Esophagus squamous epithelium (tissue), 5 donors: ENCODE measurements at regions not wholly inside any gene's neighbourhood (a gene's known extent, or its start where the extent isn't known, plus 50 kb on each side); places are given as distances from the start of the nearest gene placed in this dataset.

Experiments
- DNase-seq: peaks from one replicate; lab custom pipeline; 2025; lab: John Stamatoyannopoulos, UW
- H3K27ac ChIP-seq, 4 donors: fragments of 200-600 bp; sonication (generic); one replicate each; pipeline ENCODE4 v1.5.1; 2016 to 2019; ENCODE audit warnings: mild to moderate bottlenecking in 1 of 4
- H3K27me3 ChIP-seq, 4 donors: fragments of 200-600 bp; sonication (generic); 1 replicate in 3 of 4; 2 replicates in 1 of 4; pipeline versions ENCODE4 v1.5.1 to v1.6.0; 2017 to 2021; ENCODE audit warnings: antibody characterized with exemption in 1 of 4
- H3K36me3 ChIP-seq, 3 donors: fragments of 200-600 bp; sonication (generic); one replicate each; pipeline ENCODE4 v1.5.1; 2016 to 2019
- H3K4me1 ChIP-seq, 3 donors: fragments of 200-600 bp; sonication (generic); one replicate each; pipeline ENCODE4 v1.5.1; 2017 to 2019
- H3K4me3 ChIP-seq, 4 donors: fragments of 200-600 bp; sonication (generic); 1 replicate in 3 of 4; 2 replicates in 1 of 4; pipeline ENCODE4 v1.5.1; 2016 to 2019; ENCODE audit warnings: mild to moderate bottlenecking in 2 of 4, moderate library complexity in 1 of 4
- H3K9me3 ChIP-seq, 3 donors: fragments of 200-600 bp; sonication (generic); one replicate each; pipeline ENCODE4 v1.5.1; 2016 to 2019
- CTCF ChIP-seq, 6 experiments: fragments of 450-650 bp in 4 of 6; fragments of 200-600 bp in 2 of 6; sonication (generic) in 2 of 6; IDR thresholded peaks; one replicate each; pipeline ENCODE4 v1.5.1; 2016 to 2019; ENCODE audit warnings: antibody characterized with exemption in 6 of 6, mild to moderate bottlenecking in 4 of 6, moderate library complexity in 4 of 6
- POLR2A ChIP-seq, 4 donors: fragments of 450-650 bp; IDR thresholded peaks; one replicate each; pipeline ENCODE4 v1.6.1; 2017; ENCODE audit warnings: antibody characterized with exemption in 4 of 4, mild to moderate bottlenecking in 4 of 4, moderate library complexity in 3 of 4
- WGBS, 2 donors: methylation state at CpG; one replicate each; pipeline ENCODE4 v1.1.5; 2018; 5-methylcytosine and 5-hydroxymethylcytosine counted together
- intact Hi-C: fragments of 100-400 bp; cut with DNase I; formaldehyde crosslinking; loops from one replicate; pipeline ENCODE4 v1.15.0; 2022
- donor health status: DM: yes; HTN: yes; CAD: no.

GRCh38 chr14:97377550-97377949, 580.4 kb downstream of the VRK1 start:
- peaks cover 0 to 17% (median 3%) of the 10 kb centered on the region in 3 donors for H3K4me1 ChIP-seq
- H3K4me3 ChIP-seq = no peak overlapping the region
- no peaks in the 10 kb centered on the region for H3K9me3 ChIP-seq
- no peak for DNase-seq
- peaks cover 0 to 34% (median 0%) of the 10 kb centered on the region in 4 donors for H3K27me3 ChIP-seq
- TF ChIP-seq CTCF (IDR thresholded peaks at IDR 0.05) = no peak
- TF ChIP-seq POLR2A (IDR thresholded peaks at IDR 0.05) = no peak
- no peak overlapping the region for H3K27ac ChIP-seq
- intact Hi-C loops = no loop called here
- H3K36me3 ChIP-seq = no peaks in the 10 kb centered on the region
- 47 to 62% methylated on average over 4 to 5 of the region's 5 CpGs for WGBS, 2 donors

- 50 to 60% methylated on average over 7 of the region's 7 CpGs for WGBS, 2 donors
- TF ChIP-seq POLR2A (IDR thresholded peaks at IDR 0.05) (no peak), CTCF (IDR thresholded peaks at IDR 0.05) (no peak)
- H3K36me3 ChIP-seq = no peaks in the 10 kb centered on the region
- no peak for DNase-seq
- no peak overlapping the region for H3K27ac ChIP-seq
- no peaks in the 10 kb centered on the region for H3K9me3 ChIP-seq
- no peak overlapping the region for H3K4me3 ChIP-seq
- peaks cover 0 to 25% (median 3%) of the 10 kb centered on the region in 3 donors for H3K4me1 ChIP-seq
- intact Hi-C loops = no loop called here
- H3K27me3 ChIP-seq = peaks cover 0 to 24% (median 0%) of the 10 kb centered on the region in 4 donors
These were observed 581.9 kb downstream of the VRK1 start for GRCh38 chr14:97379091-97379531.

GRCh38 chr14:97380539-97380941, 583.4 kb downstream of the VRK1 start:
- no peak overlapping the region for H3K4me3 ChIP-seq
- no peaks in the 10 kb centered on the region for H3K36me3 ChIP-seq
- DNase-seq = no peak
- intact Hi-C loops = no loop called here
- TF ChIP-seq CTCF (IDR thresholded peaks at IDR 0.05) (peak in 1 of 6 experiments; percentile 12), POLR2A (IDR thresholded peaks at IDR 0.05) (no peak)
- H3K4me1 ChIP-seq = peaks cover 0 to 25% (median 3%) of the 10 kb centered on the region in 3 donors
- 54% methylated on average over 7 of the region's 7 CpGs for WGBS, 2 donors
- H3K27ac ChIP-seq = peak overlapping the region in 2 of 4 donors; percentile 53 to 57
- peaks cover 0 to 21% (median 0%) of the 10 kb centered on the region in 4 donors for H3K27me3 ChIP-seq
- H3K9me3 ChIP-seq = no peaks in the 10 kb centered on the region

- intact Hi-C loops = no loop called here
- Histone ChIP-seq H3K4me3 (no peak overlapping the region), H3K27ac (peak overlapping the region in 3 of 4 donors; percentile 53 to 77 (median 57)), H3K27me3 (peaks cover 0 to 18% (median 0%) of the 10 kb centered on the region in 4 donors), H3K4me1 (peaks cover 0 to 25% (median 3%) of the 10 kb centered on the region in 3 donors), H3K36me3 (no peaks in the 10 kb centered on the region), H3K9me3 (no peaks in the 10 kb centered on the region)
- TF ChIP-seq POLR2A (IDR thresholded peaks at IDR 0.05) (no peak), CTCF (IDR thresholded peaks at IDR 0.05) (no peak)
- WGBS, 2 donors = 57 to 100% methylated on average over 1 of the region's 1 CpG
- no peak for DNase-seq
These were observed 584.1 kb downstream of the VRK1 start for GRCh38 chr14:97381309-97381708.

- no peak for DNase-seq
- H3K36me3 ChIP-seq = no peaks in the 10 kb centered on the region
- 51 to 61% methylated on average over 5 of the region's 5 CpGs for WGBS, 2 donors
- intact Hi-C loops = no loop called here
- peaks cover 0 to 20% (median 3%) of the 10 kb centered on the region in 3 donors for H3K4me1 ChIP-seq
- H3K27me3 ChIP-seq = peaks cover 0 to 12% (median 0%) of the 10 kb centered on the region in 4 donors
- H3K4me3 ChIP-seq = no peak overlapping the region
- TF ChIP-seq CTCF (IDR thresholded peaks at IDR 0.05) = no peak
- TF ChIP-seq POLR2A (IDR thresholded peaks at IDR 0.05) = no peak
- H3K27ac ChIP-seq = no peak overlapping the region
- no peaks in the 10 kb centered on the region for H3K9me3 ChIP-seq
These were observed 585.5 kb downstream of the VRK1 start for GRCh38 chr14:97382616-97383226.
